ENCODE measurements at regions not wholly inside any gene's neighbourhood (a gene's known extent, or its start where the extent isn't known, plus 50 kb on each side); places are given as distances from the start of the nearest gene placed in this dataset.

DNA sequence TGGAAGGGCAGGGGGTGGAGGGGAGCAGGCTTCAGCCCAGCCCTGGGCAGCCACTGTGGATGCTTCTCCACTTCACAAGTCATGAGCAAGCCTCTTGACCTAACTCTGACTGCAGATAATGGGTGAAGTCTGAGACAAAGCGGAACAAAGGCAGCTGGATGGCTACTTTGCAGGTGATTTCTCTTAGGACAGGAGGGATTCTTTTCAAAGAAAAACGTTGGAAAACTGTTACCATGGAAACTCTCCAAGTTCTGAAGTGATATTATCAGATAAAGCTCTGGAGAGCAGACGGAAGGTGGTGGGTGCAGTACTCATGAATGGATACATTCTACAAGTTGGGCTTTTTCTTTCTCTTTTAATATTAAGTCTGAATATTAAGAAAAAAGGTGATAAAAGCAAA, 254.2 kb upstream of the SLCO3A1 start:
- TF ChIP-seq, protein P1, sequence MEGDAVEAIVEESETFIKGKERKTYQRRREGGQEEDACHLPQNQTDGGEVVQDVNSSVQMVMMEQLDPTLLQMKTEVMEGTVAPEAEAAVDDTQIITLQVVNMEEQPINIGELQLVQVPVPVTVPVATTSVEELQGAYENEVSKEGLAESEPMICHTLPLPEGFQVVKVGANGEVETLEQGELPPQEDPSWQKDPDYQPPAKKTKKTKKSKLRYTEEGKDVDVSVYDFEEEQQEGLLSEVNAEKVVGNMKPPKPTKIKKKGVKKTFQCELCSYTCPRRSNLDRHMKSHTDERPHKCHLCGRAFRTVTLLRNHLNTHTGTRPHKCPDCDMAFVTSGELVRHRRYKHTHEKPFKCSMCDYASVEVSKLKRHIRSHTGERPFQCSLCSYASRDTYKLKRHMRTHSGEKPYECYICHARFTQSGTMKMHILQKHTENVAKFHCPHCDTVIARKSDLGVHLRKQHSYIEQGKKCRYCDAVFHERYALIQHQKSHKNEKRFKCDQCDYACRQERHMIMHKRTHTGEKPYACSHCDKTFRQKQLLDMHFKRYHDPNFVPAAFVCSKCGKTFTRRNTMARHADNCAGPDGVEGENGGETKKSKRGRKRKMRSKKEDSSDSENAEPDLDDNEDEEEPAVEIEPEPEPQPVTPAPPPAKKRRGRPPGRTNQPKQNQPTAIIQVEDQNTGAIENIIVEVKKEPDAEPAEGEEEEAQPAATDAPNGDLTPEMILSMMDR (IDR thresholded peaks at IDR 0.05; ENCODE audit: low read depth, low read length), result no peak
- TF ChIP-seq, protein P2, sequence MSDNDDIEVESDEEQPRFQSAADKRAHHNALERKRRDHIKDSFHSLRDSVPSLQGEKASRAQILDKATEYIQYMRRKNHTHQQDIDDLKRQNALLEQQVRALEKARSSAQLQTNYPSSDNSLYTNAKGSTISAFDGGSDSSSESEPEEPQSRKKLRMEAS (IDR thresholded peaks at IDR 0.05; ENCODE audit: low read depth, low read length), result no peak
- TF ChIP-seq POLR2A (IDR thresholded peaks at IDR 0.05; ENCODE audit: extremely low read depth, insufficient read length), result no peak

Measured in NB4 (cell line).